ENCODE measurements at regions not wholly inside any gene's neighbourhood (a gene's known extent, or its start where the extent isn't known, plus 50 kb on each side); places are given as distances from the start of the nearest gene placed in this dataset.

DNA sequence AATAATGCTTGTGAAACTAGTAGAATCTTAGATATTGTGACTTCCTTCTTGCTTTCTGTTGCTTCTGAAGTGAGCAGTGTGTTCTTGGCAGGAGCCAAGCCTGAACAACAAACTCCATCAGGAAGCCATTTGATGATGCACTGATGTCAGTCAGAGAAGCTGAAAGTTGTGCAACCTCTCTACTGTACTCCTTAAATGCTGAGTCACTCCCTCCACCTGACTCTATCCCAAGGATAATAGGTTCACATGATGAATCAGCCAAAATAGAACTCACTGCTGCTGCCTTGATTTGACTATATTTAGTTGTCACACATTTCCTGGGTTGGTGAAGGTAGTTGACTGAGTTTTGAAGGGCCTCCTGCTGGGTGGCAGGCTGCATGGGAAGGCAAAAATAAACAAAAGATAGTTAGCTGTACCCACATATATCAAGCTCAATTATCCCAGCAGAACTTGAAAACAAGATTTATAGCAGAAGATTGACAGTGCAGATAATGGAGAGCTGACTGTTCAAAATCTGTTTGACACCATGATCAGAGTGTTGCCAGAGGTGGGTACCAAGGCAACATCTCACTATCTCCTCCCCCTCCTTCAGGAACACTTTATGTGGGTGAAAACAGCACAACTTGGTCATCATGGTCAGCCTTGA is 328.4 kb upstream of the DPH6 start (continued):
- no peak for TF ChIP-seq E4F1 (IDR thresholded peaks at IDR 0.05; ENCODE audit: borderline replicate concordance, partially characterized antibody)
- TF ChIP-seq RAD51 (IDR thresholded peaks at IDR 0.05): no peak
- TF ChIP-seq YY1 (IDR thresholded peaks at IDR 0.05; ENCODE audit: low read depth, low read length): no peak
- TF ChIP-seq YBX1 (IDR thresholded peaks at IDR 0.05): no peak
- TF ChIP-seq RELA (IDR thresholded peaks at IDR 0.05; ENCODE audit: borderline replicate concordance, partially characterized antibody): no peak
- no peak for TF ChIP-seq STAT1 (conservative IDR thresholded peaks at IDR 0.05)
- TF ChIP-seq IKZF2 (IDR thresholded peaks at IDR 0.05): no peak
- TF ChIP-seq NR2C2 (IDR thresholded peaks at IDR 0.05; ENCODE audit: borderline replicate concordance, control insufficient read depth, insufficient read length, low read depth): no peak
- TF ChIP-seq PRDM15 (CRISPR knock-in tag; IDR thresholded peaks at IDR 0.05): no peak

All from GM12878 (cell line).